ENCODE measurements at regions not wholly inside any gene's neighbourhood (a gene's known extent, or its start where the extent isn't known, plus 50 kb on each side); places are given as distances from the start of the nearest gene placed in this dataset.

GRCh38 chr4:13174001-13174400 lies 310.1 kb downstream of the RAB28 start:
- no peak for TF ChIP-seq CTCF (IDR thresholded peaks at IDR 0.05; ENCODE audit: low read depth, low read length, missing control alignments)
- no peak overlapping the region for H3K4me3 ChIP-seq (ENCODE audit: low read depth, low read length)
- in situ Hi-C loops (cut with HindIII; ENCODE audit: low sequenced_read_pairs): no loop called here
- no peak for DNase-seq (ENCODE audit: low read depth)

GRCh38 chr4:13171292-13172057 lies 312.7 kb downstream of the RAB28 start:
- no peak overlapping the region for H3K4me3 ChIP-seq (ENCODE audit: low read depth, low read length)
- TF ChIP-seq CTCF (IDR thresholded peaks at IDR 0.05; ENCODE audit: low read depth, low read length, missing control alignments): no peak
- DNase-seq (ENCODE audit: low read depth): no peak
- in situ Hi-C loops (cut with HindIII; ENCODE audit: low sequenced_read_pairs): no loop called here

- DNase-seq (ENCODE audit: low read depth): peak; percentile 82
- no peak for TF ChIP-seq CTCF (IDR thresholded peaks at IDR 0.05; ENCODE audit: low read depth, low read length, missing control alignments)
- H3K4me3 ChIP-seq (ENCODE audit: low read depth, low read length): no peak overlapping the region
- in situ Hi-C loops (cut with HindIII; ENCODE audit: low sequenced_read_pairs): no loop called here
These were observed 314.2 kb downstream of the RAB28 start for GRCh38 chr4:13169731-13170525.

GRCh38 chr4:13168326-13168725 lies 315.8 kb downstream of the RAB28 start:
- H3K4me3 ChIP-seq (ENCODE audit: low read depth, low read length): no peak overlapping the region
- in situ Hi-C loops (cut with HindIII; ENCODE audit: low sequenced_read_pairs): no loop called here
- no peak for TF ChIP-seq CTCF (IDR thresholded peaks at IDR 0.05; ENCODE audit: low read depth, low read length, missing control alignments)
- peak; percentile 53 for DNase-seq (ENCODE audit: low read depth)

- in situ Hi-C loops (cut with HindIII; ENCODE audit: low sequenced_read_pairs): no loop called here
- DNase-seq (ENCODE audit: low read depth): peak; percentile 54
- no peak for TF ChIP-seq CTCF (IDR thresholded peaks at IDR 0.05; ENCODE audit: low read depth, low read length, missing control alignments)
- H3K4me3 ChIP-seq (ENCODE audit: low read depth, low read length): no peak overlapping the region
These were observed 317.9 kb downstream of the RAB28 start for GRCh38 chr4:13166214-13166613.

- DNase-seq (ENCODE audit: low read depth): no peak
- no peak overlapping the region for H3K4me3 ChIP-seq (ENCODE audit: low read depth, low read length)
- no peak for TF ChIP-seq CTCF (IDR thresholded peaks at IDR 0.05; ENCODE audit: low read depth, low read length, missing control alignments)
- in situ Hi-C loops (cut with HindIII; ENCODE audit: low sequenced_read_pairs): no loop called here
These were observed 319.3 kb downstream of the RAB28 start for GRCh38 chr4:13164783-13165331.
